IMR-90 (cell line): ENCODE measurements at regions not wholly inside any gene's neighbourhood (a gene's known extent, or its start where the extent isn't known, plus 50 kb on each side); places are given as distances from the start of the nearest gene placed in this dataset.

ENCODE experiments used
- ATAC-seq: fragments of 200-7000 bp; cut with Tn5 transposase; 2 replicates; pipeline ENCODE4 v1.9.1; 2020; ENCODE audit warnings: low read depth, mild to moderate bottlenecking, moderate library complexity
- BruUV-seq: library from RNA; stranded (reverse); fragments of 400-500 nt; replicated peaks from 2 replicates; lab custom pipeline; 2021; lab: Mats Ljungman, UMichigan
- CTCF ChIA-PET: fragments of 300-600 bp; formaldehyde crosslinking; extraction: SDS; loops from one replicate; lab custom pipeline; 2021; ENCODE audit warnings: antibody characterized with exemption; lab: Yijun Ruan, JAX
- POLR2A ChIA-PET: fragments of 300-600 bp; sonication (Branson Sonifier 250); formaldehyde crosslinking; loops from one replicate; lab custom pipeline; 2022; ENCODE audit warnings: antibody characterized with exemption; ENCODE audit not compliant: unreplicated experiment; lab: Charles Lee
- DNase-seq: peaks from one replicate; pipeline ENCODE4 v3.0.0; 2013
- H2AFZ ChIP-seq: replicated peaks from 2 replicates; pipeline ENCODE3; 2013; ENCODE audit warnings: low read length, mild to moderate bottlenecking; ENCODE audit not compliant: poor library complexity
- H2AK5ac ChIP-seq: 2 replicates; pipeline ENCODE4 v1.6.1; 2013; ENCODE audit warnings: low read depth, low read length, inconsistent platforms
- H2AK9ac ChIP-seq: replicated peaks from 2 replicates; pipeline ENCODE3; 2013; ENCODE audit warnings: mild to moderate bottlenecking, low read depth, low read length, moderate library complexity; ENCODE audit not compliant: poor library complexity
- H2BK120ac ChIP-seq: 2 replicates; pipeline ENCODE4 v1.6.1; 2013; ENCODE audit warnings: low read depth, low read length, inconsistent platforms
- H2BK15ac ChIP-seq: 3 replicates; pipeline ENCODE4 v1.6.1; 2013; ENCODE audit warnings: low read depth, low read length, inconsistent platforms
- H2BK20ac ChIP-seq: 2 replicates; pipeline ENCODE4 v1.6.1; 2013; ENCODE audit warnings: low read depth, mild to moderate bottlenecking, inconsistent platforms, low read length, moderate library complexity
- H2BK5ac ChIP-seq: 2 replicates; pipeline ENCODE4 v1.6.1; 2013; ENCODE audit warnings: mild to moderate bottlenecking, low read depth, low read length, inconsistent platforms; ENCODE audit not compliant: poor library complexity, severe bottlenecking
- H3K14ac ChIP-seq: replicated peaks from 2 replicates; pipeline ENCODE4 v1.6.1; 2013; ENCODE audit warnings: low read depth, low read length, inconsistent platforms
- H3K18ac ChIP-seq: 2 replicates; pipeline ENCODE4 v1.6.1; 2013; ENCODE audit warnings: low read depth, low read length, control low read depth
- H3K23ac ChIP-seq: 2 replicates; pipeline ENCODE4 v1.6.1; 2013; ENCODE audit warnings: low read depth, low read length, inconsistent platforms
- H3K27ac ChIP-seq: 2 replicates; pipeline ENCODE4 v1.5.1; 2013; ENCODE audit warnings: mild to moderate bottlenecking, control low read depth, low read length; ENCODE audit not compliant: insufficient read depth
- H3K27me3 ChIP-seq: 2 replicates; pipeline ENCODE4 v1.6.1; 2013; ENCODE audit warnings: low read length; ENCODE audit not compliant: control insufficient read depth, insufficient read depth
- H3K36me3 ChIP-seq: 2 replicates; pipeline ENCODE4 v1.6.1; 2013; ENCODE audit warnings: low read length, mixed read lengths; ENCODE audit not compliant: control insufficient read depth, insufficient read depth
- H3K4ac ChIP-seq: 2 replicates; pipeline ENCODE4 v1.6.1; 2013; ENCODE audit warnings: low read depth, low read length, inconsistent platforms
- H3K4me1 ChIP-seq: 2 replicates; pipeline ENCODE4 v1.6.1; 2013; ENCODE audit warnings: low read length, mixed read lengths; ENCODE audit not compliant: control insufficient read depth, insufficient read depth
- H3K4me2 ChIP-seq: 2 replicates; pipeline ENCODE4 v1.6.1; 2013; ENCODE audit warnings: low read depth, mild to moderate bottlenecking, control low read depth, low read length, moderate library complexity
- H3K4me3 ChIP-seq: 2 replicates; pipeline ENCODE4 v1.5.1; 2013; ENCODE audit warnings: low read depth, mild to moderate bottlenecking, control low read depth, low read length, moderate library complexity; ENCODE audit not compliant: insufficient read depth
- H3K56ac ChIP-seq: 2 replicates; pipeline ENCODE4 v1.6.1; 2013; ENCODE audit warnings: low read length, inconsistent platforms; ENCODE audit not compliant: insufficient read depth; ENCODE audit errors: extremely low read depth
- H3K79me1 ChIP-seq, 2 experiments: 2 replicates each; pipeline ENCODE4 v1.6.1; 2013; ENCODE audit warnings: low read length in 2 of 2, inconsistent platforms in 1 of 2, low read depth in 1 of 2
- H3K9ac ChIP-seq: 2 replicates; pipeline ENCODE4 v1.6.1; 2013; ENCODE audit warnings: low read depth, low read length, control low read depth
- H3K9me1 ChIP-seq: 2 replicates; pipeline ENCODE4 v1.6.1; 2013; ENCODE audit warnings: low read length, inconsistent platforms; ENCODE audit not compliant: insufficient read depth
- H3K9me3 ChIP-seq: 2 replicates; pipeline ENCODE4 v1.6.1; 2013; ENCODE audit warnings: low read length; ENCODE audit not compliant: control insufficient read depth, insufficient read depth
- H4K20me1 ChIP-seq: 2 replicates; pipeline ENCODE4 v1.6.1; 2013; ENCODE audit warnings: low read length, inconsistent platforms; ENCODE audit not compliant: insufficient read depth
- H4K5ac ChIP-seq: 2 replicates; pipeline ENCODE4 v1.6.1; 2013; ENCODE audit warnings: mild to moderate bottlenecking, low read depth, low read length, control low read depth
- H4K8ac ChIP-seq, 2 experiments: 2 replicates each; pipeline ENCODE4 v1.6.1; 2013; ENCODE audit warnings: low read depth in 2 of 2, low read length in 2 of 2, control low read depth in 1 of 2, inconsistent platforms in 1 of 2
- H4K91ac ChIP-seq: 2 replicates; pipeline ENCODE4 v1.6.1; 2013; ENCODE audit warnings: low read depth, low read length, inconsistent platforms; ENCODE audit not compliant: insufficient read depth
- BHLHE40 ChIP-seq: fragments of 150-350 bp; IDR thresholded peaks from 2 replicates; pipeline ENCODE4 v1.6.1; 2016; ENCODE audit warnings: mild to moderate bottlenecking, low read depth, low read length
- CEBPB ChIP-seq: IDR thresholded peaks from 2 replicates; pipeline ENCODE4 v1.6.1; 2012; ENCODE audit warnings: low read depth, low read length, improper control_type of control experiment
- CHD1 ChIP-seq: IDR thresholded peaks from 2 replicates; pipeline ENCODE4 v1.6.1; 2012; ENCODE audit warnings: low read depth, low read length, improper control_type of control experiment
- FOS ChIP-seq: fragments of 150-350 bp; IDR thresholded peaks from 2 replicates; pipeline ENCODE4 v1.6.1; 2016; ENCODE audit warnings: low read depth, low read length
- MAFK ChIP-seq: IDR thresholded peaks from 2 replicates; pipeline ENCODE4 v1.6.1; 2012; ENCODE audit warnings: low read depth, low read length, improper control_type of control experiment
- MAZ ChIP-seq: IDR thresholded peaks from 2 replicates; pipeline ENCODE4 v1.6.1; 2012; ENCODE audit warnings: low read depth, mild to moderate bottlenecking, low read length, improper control_type of control experiment, moderate library complexity, borderline replicate concordance
- MXI1 ChIP-seq: IDR thresholded peaks from 2 replicates; pipeline ENCODE4 v1.6.1; 2012; ENCODE audit warnings: low read depth, mild to moderate bottlenecking, low read length, moderate library complexity, borderline replicate concordance
- NFE2L2 ChIP-seq: fragments of 150-350 bp; IDR thresholded peaks from 2 replicates; pipeline ENCODE4 v1.6.1; 2016; ENCODE audit warnings: low read depth, mild to moderate bottlenecking, low read length
- POLR2A ChIP-seq: IDR thresholded peaks from 2 replicates; pipeline ENCODE4 v1.6.1; 2012; ENCODE audit warnings: mild to moderate bottlenecking, low read depth, low read length
- RAD21 ChIP-seq: IDR thresholded peaks from 2 replicates; pipeline ENCODE4 v1.6.1; 2012; ENCODE audit warnings: low read length, improper control_type of control experiment
- RCOR1 ChIP-seq: IDR thresholded peaks from 2 replicates; pipeline ENCODE4 v1.6.1; 2012; ENCODE audit warnings: mild to moderate bottlenecking, low read length, improper control_type of control experiment; ENCODE audit not compliant: insufficient replicate concordance
- RFX5 ChIP-seq: IDR thresholded peaks from 2 replicates; pipeline ENCODE4 v1.8.0; 2012; ENCODE audit warnings: low read depth, mild to moderate bottlenecking, low read length, moderate library complexity
- SMC3 ChIP-seq: fragments of 150-350 bp; IDR thresholded peaks from 2 replicates; pipeline ENCODE4 v1.6.1; 2016; ENCODE audit warnings: low read depth, mild to moderate bottlenecking, antibody characterized with exemption, low read length, moderate library complexity
- WGBS, 2 experiments: methylation state at CpG; one replicate each; pipeline versions ENCODE4 v1.1.5 to v1.1.7; 2013; ENCODE audit warnings: missing lambda C conversion rate in 2 of 2; ENCODE audit not compliant: insufficient read length in 1 of 2; ENCODE audit errors: extremely low coverage in 2 of 2; 5-methylcytosine and 5-hydroxymethylcytosine counted together
- dilution Hi-C: fragments of 300-500 bp; cut with HindIII; formaldehyde crosslinking; loops from one replicate; pipeline ENCODE4 v1.14.3; 2018; ENCODE audit warnings: low sequenced_read_pairs; ENCODE audit not compliant: unreplicated experiment
- in situ Hi-C: fragments of 300-500 bp; cut with MboI; formaldehyde crosslinking; loops from 3 replicates; pipeline ENCODE4 v1.14.3; 2019; ENCODE audit warnings: low sequenced_read_pairs, inconsistent platforms, mixed read lengths
- intact Hi-C: fragments of 100-400 bp; cut with micrococcal nuclease; formaldehyde crosslinking; loops from 2 replicates; pipeline ENCODE4 v1.10.0; 2022
- TF ChIP-seq, protein P1 (sequence below): conservative IDR thresholded peaks from 2 replicates; pipeline ENCODE4 v1.5.1; 2012; ENCODE audit warnings: mild to moderate bottlenecking, low read depth, low read length, improper control_type of control experiment
- TF ChIP-seq, protein P2 (sequence below): fragments of 150-350 bp; IDR thresholded peaks from 2 replicates; pipeline ENCODE4 v1.6.1; 2016; ENCODE audit warnings: low read depth, mild to moderate bottlenecking, low read length, moderate library complexity, borderline replicate concordance
- TF ChIP-seq, protein P3 (sequence below): fragments of 150-350 bp; IDR thresholded peaks from 2 replicates; pipeline ENCODE4 v1.6.1; 2017; ENCODE audit warnings: mild to moderate bottlenecking, antibody characterized with exemption, low read length, low read depth

DNA sequence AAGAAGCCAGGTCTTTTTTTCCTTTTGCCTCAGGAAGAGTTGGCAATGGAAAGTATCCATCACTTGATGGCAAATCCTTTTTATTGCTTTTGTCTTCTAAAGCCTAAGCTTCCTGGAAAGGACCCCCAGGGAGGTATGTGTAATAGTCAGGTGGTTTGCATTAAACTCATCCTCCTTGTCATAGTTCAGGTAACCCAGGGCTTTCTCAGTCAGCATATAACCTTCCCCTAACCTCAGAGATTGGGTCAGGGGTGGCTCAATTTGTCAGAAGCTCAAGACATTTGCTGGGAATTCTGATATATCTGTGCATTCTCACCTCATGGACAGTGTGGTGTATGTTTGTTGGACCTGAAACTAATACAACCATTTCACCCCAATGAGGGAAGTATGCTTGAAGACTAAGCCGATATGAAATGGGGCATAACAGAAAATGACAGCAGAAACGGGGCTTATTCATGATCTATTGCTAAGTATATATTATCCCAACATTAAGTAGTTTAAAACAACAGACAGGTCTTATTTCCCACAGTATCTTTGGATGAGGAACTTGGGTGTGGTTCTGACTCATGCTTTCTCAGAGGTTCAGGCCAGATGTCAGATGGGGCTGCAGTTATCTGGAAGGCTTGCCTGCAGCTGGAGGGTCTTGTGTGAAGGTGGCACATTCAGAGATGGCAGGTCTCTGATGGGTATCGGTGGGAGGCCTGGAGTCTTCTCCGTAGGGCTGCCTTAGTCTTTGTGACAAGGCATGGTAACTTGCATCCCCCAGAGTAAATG, 135.8 kb upstream of the SPON1 start:
- no peak overlapping the region for H2AFZ ChIP-seq
- no peak overlapping the region for H3K9ac ChIP-seq
- no peak overlapping the region for H2AK9ac ChIP-seq
- no peaks in the 10 kb centered on the region for H3K9me3 ChIP-seq
- BruUV-seq, result no TSS peak
- H3K27me3 ChIP-seq, result no peaks in the 10 kb centered on the region
- H2BK15ac ChIP-seq, result no peak overlapping the region
- no peak overlapping the region for H2BK120ac ChIP-seq
- H3K23ac ChIP-seq, result no peak overlapping the region
- no peaks in the 10 kb centered on the region for H4K20me1 ChIP-seq
- H3K4me1 ChIP-seq, result no peaks in the 10 kb centered on the region
- H3K56ac ChIP-seq, result no peak overlapping the region
- no peak overlapping the region for H3K4me2 ChIP-seq
- no peak overlapping the region for H2BK20ac ChIP-seq
- POLR2A ChIA-PET, result no interaction called here
- H3K79me1 ChIP-seq, result no peaks in the 10 kb centered on the region
- no peak for TF ChIP-seq BHLHE40
- no peak for TF ChIP-seq CHD1
- no peak for TF ChIP-seq RCOR1
- TF ChIP-seq FOS, result no peak
- no peak for TF ChIP-seq RFX5
- TF ChIP-seq, protein P1, sequence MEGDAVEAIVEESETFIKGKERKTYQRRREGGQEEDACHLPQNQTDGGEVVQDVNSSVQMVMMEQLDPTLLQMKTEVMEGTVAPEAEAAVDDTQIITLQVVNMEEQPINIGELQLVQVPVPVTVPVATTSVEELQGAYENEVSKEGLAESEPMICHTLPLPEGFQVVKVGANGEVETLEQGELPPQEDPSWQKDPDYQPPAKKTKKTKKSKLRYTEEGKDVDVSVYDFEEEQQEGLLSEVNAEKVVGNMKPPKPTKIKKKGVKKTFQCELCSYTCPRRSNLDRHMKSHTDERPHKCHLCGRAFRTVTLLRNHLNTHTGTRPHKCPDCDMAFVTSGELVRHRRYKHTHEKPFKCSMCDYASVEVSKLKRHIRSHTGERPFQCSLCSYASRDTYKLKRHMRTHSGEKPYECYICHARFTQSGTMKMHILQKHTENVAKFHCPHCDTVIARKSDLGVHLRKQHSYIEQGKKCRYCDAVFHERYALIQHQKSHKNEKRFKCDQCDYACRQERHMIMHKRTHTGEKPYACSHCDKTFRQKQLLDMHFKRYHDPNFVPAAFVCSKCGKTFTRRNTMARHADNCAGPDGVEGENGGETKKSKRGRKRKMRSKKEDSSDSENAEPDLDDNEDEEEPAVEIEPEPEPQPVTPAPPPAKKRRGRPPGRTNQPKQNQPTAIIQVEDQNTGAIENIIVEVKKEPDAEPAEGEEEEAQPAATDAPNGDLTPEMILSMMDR, result no peak
- no peak for TF ChIP-seq NFE2L2
- TF ChIP-seq MAZ, result no peak
- TF ChIP-seq, protein P2, sequence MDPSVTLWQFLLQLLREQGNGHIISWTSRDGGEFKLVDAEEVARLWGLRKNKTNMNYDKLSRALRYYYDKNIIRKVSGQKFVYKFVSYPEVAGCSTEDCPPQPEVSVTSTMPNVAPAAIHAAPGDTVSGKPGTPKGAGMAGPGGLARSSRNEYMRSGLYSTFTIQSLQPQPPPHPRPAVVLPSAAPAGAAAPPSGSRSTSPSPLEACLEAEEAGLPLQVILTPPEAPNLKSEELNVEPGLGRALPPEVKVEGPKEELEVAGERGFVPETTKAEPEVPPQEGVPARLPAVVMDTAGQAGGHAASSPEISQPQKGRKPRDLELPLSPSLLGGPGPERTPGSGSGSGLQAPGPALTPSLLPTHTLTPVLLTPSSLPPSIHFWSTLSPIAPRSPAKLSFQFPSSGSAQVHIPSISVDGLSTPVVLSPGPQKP, result no peak
- no peak for TF ChIP-seq RAD21
- TF ChIP-seq SMC3, result no peak
- no peak for TF ChIP-seq POLR2A
- TF ChIP-seq CEBPB, result no peak
- no peak for TF ChIP-seq MXI1
- no peak for TF ChIP-seq MAFK
- TF ChIP-seq, protein P3, sequence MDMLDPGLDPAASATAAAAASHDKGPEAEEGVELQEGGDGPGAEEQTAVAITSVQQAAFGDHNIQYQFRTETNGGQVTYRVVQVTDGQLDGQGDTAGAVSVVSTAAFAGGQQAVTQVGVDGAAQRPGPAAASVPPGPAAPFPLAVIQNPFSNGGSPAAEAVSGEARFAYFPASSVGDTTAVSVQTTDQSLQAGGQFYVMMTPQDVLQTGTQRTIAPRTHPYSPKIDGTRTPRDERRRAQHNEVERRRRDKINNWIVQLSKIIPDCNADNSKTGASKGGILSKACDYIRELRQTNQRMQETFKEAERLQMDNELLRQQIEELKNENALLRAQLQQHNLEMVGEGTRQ, result no peak
- H3K27ac ChIP-seq, result no peak overlapping the region
- H2AK5ac ChIP-seq, result no peak overlapping the region
- H3K4me3 ChIP-seq, result no peak overlapping the region
- H3K18ac ChIP-seq, result no peak overlapping the region
- CTCF ChIA-PET, result no interaction called here
- no CpG with 5 or more reads among the region's 4 CpGs for WGBS, 2 experiments
- no peak for DNase-seq
- H3K4ac ChIP-seq, result no peak overlapping the region
- H3K14ac ChIP-seq, result no peak overlapping the region
- H2BK5ac ChIP-seq, result no peak overlapping the region
- H4K5ac ChIP-seq, result no peak overlapping the region
- ATAC-seq, result no peak
- H4K91ac ChIP-seq, result no peak overlapping the region
- no peaks in the 10 kb centered on the region for H3K36me3 ChIP-seq
- H3K9me1 ChIP-seq, result no peaks in the 10 kb centered on the region
- dilution Hi-C loops, result no loop called here
- in situ Hi-C loops, result no loop called here
- no peak overlapping the region for H4K8ac ChIP-seq
- intact Hi-C loops, result no loop called here
